Smooth muscle cell (in vitro differentiated cells): ENCODE measurements at regions not wholly inside any gene's neighbourhood (a gene's known extent, or its start where the extent isn't known, plus 50 kb on each side); places are given as distances from the start of the nearest gene placed in this dataset.
"Not testable (repeated sequence)": the region's sequence is repeated elsewhere in the genome, so short reads cannot be mapped to it uniquely, and the experiment has no call there.

Experiments
- DNase-seq: peaks from one replicate; lab custom pipeline; 2025; ENCODE audit not compliant: unreplicated experiment; lab: John Stamatoyannopoulos, UW
- H2AFZ ChIP-seq: fragments of 200-600 bp; sonication (generic); 2 replicates; pipeline ENCODE4 v1.6.0; 2016; ENCODE audit warnings: antibody characterized with exemption, low read depth, mild to moderate bottlenecking
- H3F3A ChIP-seq: fragments of 200-600 bp; sonication (generic); 2 replicates; pipeline ENCODE4 v1.6.0; 2017; ENCODE audit warnings: antibody characterized with exemption, low read depth
- H3K27ac ChIP-seq: fragments of 200-600 bp; sonication (generic); 2 replicates; pipeline ENCODE4 v1.5.1; 2016; ENCODE audit warnings: low read depth, mild to moderate bottlenecking
- H3K27me3 ChIP-seq: fragments of 200-600 bp; sonication (generic); 2 replicates; pipeline ENCODE4 v1.6.1; 2016; ENCODE audit warnings: low read depth, mild to moderate bottlenecking
- H3K36me3 ChIP-seq: fragments of 200-600 bp; sonication (generic); 2 replicates; pipeline ENCODE4 v1.5.1; 2016; ENCODE audit warnings: low read depth
- H3K4me1 ChIP-seq: fragments of 200-600 bp; sonication (generic); 2 replicates; pipeline ENCODE4 v1.5.1; 2016; ENCODE audit warnings: low read depth
- H3K4me2 ChIP-seq: fragments of 200-600 bp; sonication (generic); 2 replicates; pipeline ENCODE4 v1.6.0; 2016; ENCODE audit warnings: mild to moderate bottlenecking
- H3K4me3 ChIP-seq: fragments of 200-600 bp; sonication (generic); 2 replicates; pipeline ENCODE4 v1.5.1; 2016; ENCODE audit warnings: mild to moderate bottlenecking
- H3K79me2 ChIP-seq: fragments of 200-600 bp; sonication (generic); 2 replicates; pipeline ENCODE4 v1.6.0; 2016; ENCODE audit warnings: low read depth, mild to moderate bottlenecking
- H3K9ac ChIP-seq: fragments of 200-600 bp; sonication (generic); 2 replicates; pipeline ENCODE4 v1.6.0; 2016; ENCODE audit warnings: low read depth
- H3K9me3 ChIP-seq: fragments of 200-600 bp; sonication (generic); replicated peaks from 2 replicates; pipeline ENCODE4 v1.5.1; 2016; ENCODE audit warnings: low read depth
- H4K20me1 ChIP-seq: fragments of 200-600 bp; sonication (generic); 2 replicates; pipeline ENCODE4 v1.6.0; 2016; ENCODE audit warnings: low read depth
- WGBS: methylation state at CpG from one replicate; pipeline ENCODE4 v1.1.7; 2016; ENCODE audit warnings: low lambda C conversion rate; 5-methylcytosine and 5-hydroxymethylcytosine counted together
- TF ChIP-seq, protein P1 (sequence below): fragments of 200-600 bp; sonication (generic); IDR thresholded peaks from 2 replicates; pipeline ENCODE4 v1.5.1; 2017; ENCODE audit warnings: borderline replicate concordance, mild to moderate bottlenecking, antibody characterized with exemption; ENCODE audit not compliant: insufficient read depth, poor library complexity, severe bottlenecking

DNA sequence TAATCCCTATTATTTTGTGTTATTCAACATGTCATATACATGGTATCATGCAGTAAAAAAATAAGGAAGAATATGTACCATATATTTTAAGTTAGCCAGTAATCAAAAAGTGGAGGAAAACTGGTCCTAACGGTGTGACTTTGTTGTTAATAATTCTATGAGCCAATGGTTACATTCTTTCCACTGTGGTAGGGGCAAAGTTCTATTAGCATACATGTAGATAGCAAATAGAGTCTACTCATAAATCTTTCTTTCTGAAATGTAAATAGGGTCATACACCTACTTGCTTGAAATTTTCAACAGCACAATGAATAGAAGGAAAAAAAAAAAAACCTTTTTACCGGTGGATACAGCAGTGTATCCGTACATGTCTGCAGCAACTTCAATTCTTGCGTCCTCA lies 364.8 kb downstream of the RAB38 start:
- Histone ChIP-seq H3K27me3 (no peaks in the 10 kb centered on the region), H3F3A (no peaks in the 10 kb centered on the region), H3K9me3 (no peaks in the 10 kb centered on the region), H3K4me3 (no peak overlapping the region), H3K4me1 (no peaks in the 10 kb centered on the region), H2AFZ (no peak overlapping the region), H3K36me3 (no peaks in the 10 kb centered on the region), H3K79me2 (no peaks in the 10 kb centered on the region), H3K27ac (no peak overlapping the region), H3K9ac (no peak overlapping the region), H4K20me1 (no peaks in the 10 kb centered on the region), H3K4me2 (no peak overlapping the region)
- DNase-seq, result no peak
- WGBS, result 92% methylated on average over 4 of the region's 4 CpGs
- TF ChIP-seq, protein P1, sequence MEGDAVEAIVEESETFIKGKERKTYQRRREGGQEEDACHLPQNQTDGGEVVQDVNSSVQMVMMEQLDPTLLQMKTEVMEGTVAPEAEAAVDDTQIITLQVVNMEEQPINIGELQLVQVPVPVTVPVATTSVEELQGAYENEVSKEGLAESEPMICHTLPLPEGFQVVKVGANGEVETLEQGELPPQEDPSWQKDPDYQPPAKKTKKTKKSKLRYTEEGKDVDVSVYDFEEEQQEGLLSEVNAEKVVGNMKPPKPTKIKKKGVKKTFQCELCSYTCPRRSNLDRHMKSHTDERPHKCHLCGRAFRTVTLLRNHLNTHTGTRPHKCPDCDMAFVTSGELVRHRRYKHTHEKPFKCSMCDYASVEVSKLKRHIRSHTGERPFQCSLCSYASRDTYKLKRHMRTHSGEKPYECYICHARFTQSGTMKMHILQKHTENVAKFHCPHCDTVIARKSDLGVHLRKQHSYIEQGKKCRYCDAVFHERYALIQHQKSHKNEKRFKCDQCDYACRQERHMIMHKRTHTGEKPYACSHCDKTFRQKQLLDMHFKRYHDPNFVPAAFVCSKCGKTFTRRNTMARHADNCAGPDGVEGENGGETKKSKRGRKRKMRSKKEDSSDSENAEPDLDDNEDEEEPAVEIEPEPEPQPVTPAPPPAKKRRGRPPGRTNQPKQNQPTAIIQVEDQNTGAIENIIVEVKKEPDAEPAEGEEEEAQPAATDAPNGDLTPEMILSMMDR, result no peak

DNA sequence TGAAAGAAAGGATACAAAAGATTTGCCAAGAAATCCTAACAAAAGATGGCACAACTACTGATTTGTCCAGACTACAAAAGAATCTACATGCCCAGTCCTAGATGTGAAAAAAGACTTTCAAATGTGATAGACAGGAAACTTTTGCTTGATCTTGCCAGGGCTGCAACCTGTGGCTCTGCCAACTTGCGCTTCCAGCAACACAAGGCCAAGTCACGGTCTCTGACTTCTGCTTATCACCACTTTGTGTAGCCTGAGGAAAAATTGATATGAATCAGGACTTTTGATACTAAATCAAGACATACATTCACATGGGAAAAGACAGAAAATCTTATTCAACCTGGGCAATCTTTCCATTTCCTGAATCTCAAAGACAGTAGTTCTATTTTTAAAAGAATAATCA lies 366.0 kb downstream of the RAB38 start:
- no peaks in the 10 kb centered on the region for H3K79me2 ChIP-seq
- TF ChIP-seq, protein P1, result no peak
- H3K4me1 ChIP-seq, result no peaks in the 10 kb centered on the region
- H3K9ac ChIP-seq, result no peak overlapping the region
- H4K20me1 ChIP-seq, result no peaks in the 10 kb centered on the region
- no peak overlapping the region for H3K4me2 ChIP-seq
- no peak for DNase-seq
- WGBS, result 92% methylated on average over 2 of the region's 2 CpGs
- no peaks in the 10 kb centered on the region for H3K9me3 ChIP-seq
- H3K27ac ChIP-seq, result no peak overlapping the region
- H3F3A ChIP-seq, result no peaks in the 10 kb centered on the region
- no peak overlapping the region for H3K4me3 ChIP-seq
- H3K36me3 ChIP-seq, result no peaks in the 10 kb centered on the region
- H3K27me3 ChIP-seq, result no peaks in the 10 kb centered on the region
- no peak overlapping the region for H2AFZ ChIP-seq

GRCh38 chr11:87804176-87804575 lies 371.1 kb downstream of the RAB38 start:
- no peaks in the 10 kb centered on the region for H3K4me1 ChIP-seq
- H2AFZ ChIP-seq, result no peak overlapping the region

GRCh38 chr11:87803748-87804147 lies 371.5 kb downstream of the RAB38 start:
- H3K4me3 ChIP-seq, result no peak overlapping the region
- TF ChIP-seq, protein P1, result no peak
- H3K9ac ChIP-seq, result no peak overlapping the region
- no peaks in the 10 kb centered on the region for H3K27me3 ChIP-seq
- no peaks in the 10 kb centered on the region for H4K20me1 ChIP-seq
- no peak for DNase-seq
- no peak overlapping the region for H3K4me2 ChIP-seq
- H2AFZ ChIP-seq, result no peak overlapping the region
- 88% methylated on average over 3 of the region's 3 CpGs for WGBS
- H3K9me3 ChIP-seq, result no peaks in the 10 kb centered on the region
- H3F3A ChIP-seq, result no peaks in the 10 kb centered on the region
- H3K36me3 ChIP-seq, result no peaks in the 10 kb centered on the region
- no peak overlapping the region for H3K27ac ChIP-seq
- H3K79me2 ChIP-seq, result no peaks in the 10 kb centered on the region
- H3K4me1 ChIP-seq, result no peaks in the 10 kb centered on the region

More at GRCh38 chr11:87804176-87804575, 371.1 kb downstream of the RAB38 start:
- Histone ChIP-seq H3K4me3 (no peak overlapping the region), H4K20me1 (no peaks in the 10 kb centered on the region), H3K9ac (no peak overlapping the region), H3K27ac (no peak overlapping the region), H3K27me3 (no peaks in the 10 kb centered on the region), H3K36me3 (no peaks in the 10 kb centered on the region), H3F3A (no peaks in the 10 kb centered on the region), H3K79me2 (no peaks in the 10 kb centered on the region), H3K4me2 (no peak overlapping the region), H3K9me3 (no peaks in the 10 kb centered on the region)
- TF ChIP-seq, protein P1, result no peak
- no peak for DNase-seq

GRCh38 chr11:87784862-87785261 lies 390.4 kb downstream of the RAB38 start:
- not testable (repeated sequence) for H2AFZ ChIP-seq, H3K4me1 ChIP-seq, DNase-seq, H3K79me2 ChIP-seq, H4K20me1 ChIP-seq, H3K9me3 ChIP-seq, H3K27ac ChIP-seq, H3K36me3 ChIP-seq, H3K9ac ChIP-seq, H3K4me2 ChIP-seq, H3F3A ChIP-seq, H3K4me3 ChIP-seq, H3K27me3 ChIP-seq
- 92% methylated on average over 7 of the region's 7 CpGs for WGBS
